ENCODE measurements at regions not wholly inside any gene's neighbourhood (a gene's known extent, or its start where the extent isn't known, plus 50 kb on each side); places are given as distances from the start of the nearest gene placed in this dataset.
"Not testable (repeated sequence)": the region's sequence is repeated elsewhere in the genome, so short reads cannot be mapped to it uniquely, and the experiment has no call there.

DNA sequence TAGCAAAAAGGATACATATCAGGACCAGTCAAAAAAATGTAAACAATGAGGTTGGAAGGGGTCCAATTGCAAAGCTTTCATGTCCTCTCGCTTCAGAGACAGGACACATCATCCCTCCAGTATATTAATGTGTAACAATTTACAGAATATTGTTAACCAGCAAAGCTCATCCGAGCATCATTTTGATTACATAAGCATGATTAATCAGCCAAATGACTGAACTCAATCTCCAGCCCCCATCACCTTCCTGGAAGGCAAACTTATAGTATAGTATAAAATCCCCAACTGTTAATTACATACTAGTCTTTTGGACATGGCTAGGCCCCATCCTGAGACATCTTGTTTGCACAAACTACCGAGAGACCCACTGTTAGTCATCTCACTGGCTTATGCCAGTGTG lies 77.6 kb upstream of the TRAM1L1 start:
- H3K4me3 ChIP-seq (ENCODE audit: low read depth, low read length), result no peak overlapping the region
- DNase-seq (ENCODE audit: low read depth), result no peak
- TF ChIP-seq, protein P1, sequence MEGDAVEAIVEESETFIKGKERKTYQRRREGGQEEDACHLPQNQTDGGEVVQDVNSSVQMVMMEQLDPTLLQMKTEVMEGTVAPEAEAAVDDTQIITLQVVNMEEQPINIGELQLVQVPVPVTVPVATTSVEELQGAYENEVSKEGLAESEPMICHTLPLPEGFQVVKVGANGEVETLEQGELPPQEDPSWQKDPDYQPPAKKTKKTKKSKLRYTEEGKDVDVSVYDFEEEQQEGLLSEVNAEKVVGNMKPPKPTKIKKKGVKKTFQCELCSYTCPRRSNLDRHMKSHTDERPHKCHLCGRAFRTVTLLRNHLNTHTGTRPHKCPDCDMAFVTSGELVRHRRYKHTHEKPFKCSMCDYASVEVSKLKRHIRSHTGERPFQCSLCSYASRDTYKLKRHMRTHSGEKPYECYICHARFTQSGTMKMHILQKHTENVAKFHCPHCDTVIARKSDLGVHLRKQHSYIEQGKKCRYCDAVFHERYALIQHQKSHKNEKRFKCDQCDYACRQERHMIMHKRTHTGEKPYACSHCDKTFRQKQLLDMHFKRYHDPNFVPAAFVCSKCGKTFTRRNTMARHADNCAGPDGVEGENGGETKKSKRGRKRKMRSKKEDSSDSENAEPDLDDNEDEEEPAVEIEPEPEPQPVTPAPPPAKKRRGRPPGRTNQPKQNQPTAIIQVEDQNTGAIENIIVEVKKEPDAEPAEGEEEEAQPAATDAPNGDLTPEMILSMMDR (IDR thresholded peaks at IDR 0.05; ENCODE audit: low read depth, low read length), result no peak
- no peak for TF ChIP-seq POLR2A (IDR thresholded peaks at IDR 0.05; ENCODE audit: extremely low read depth, insufficient read length)
- no peak for TF ChIP-seq MYC (IDR thresholded peaks at IDR 0.05; ENCODE audit: low read depth, low read length)
- TF ChIP-seq MAX (IDR thresholded peaks at IDR 0.05; ENCODE audit: low read depth, low read length), result no peak

DNA sequence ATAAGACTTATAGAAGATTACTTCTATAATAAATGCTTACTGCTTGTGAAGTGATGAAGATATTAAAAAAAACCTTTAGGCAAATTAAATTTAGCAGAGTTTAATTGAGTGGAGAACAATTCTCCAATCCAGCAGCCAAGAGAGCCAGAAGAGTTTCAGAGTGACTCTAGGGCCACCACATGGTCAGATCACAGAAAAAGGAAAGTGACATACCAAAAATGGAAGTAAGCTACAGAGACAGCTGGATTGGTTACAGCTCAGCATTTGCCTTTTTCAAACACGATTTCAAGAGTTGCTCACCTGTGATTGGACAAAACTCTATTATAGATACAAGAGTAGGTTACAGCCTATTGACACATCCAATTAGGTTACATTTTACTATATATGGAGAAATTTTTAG lies 79.0 kb upstream of the TRAM1L1 start:
- peak; percentile 16 for DNase-seq (ENCODE audit: low read depth)
- no peak overlapping the region for H3K4me3 ChIP-seq (ENCODE audit: low read depth, low read length)
- TF ChIP-seq POLR2A (IDR thresholded peaks at IDR 0.05; ENCODE audit: extremely low read depth, insufficient read length) (no peak), MYC (IDR thresholded peaks at IDR 0.05; ENCODE audit: low read depth, low read length) (no peak), MAX (IDR thresholded peaks at IDR 0.05; ENCODE audit: low read depth, low read length) (no peak)
- TF ChIP-seq, protein P1 (IDR thresholded peaks at IDR 0.05; ENCODE audit: low read depth, low read length), result no peak

- H3K4me3 ChIP-seq (ENCODE audit: low read depth, low read length); DNase-seq (ENCODE audit: low read depth): not testable (repeated sequence)
These were observed 90.0 kb upstream of the TRAM1L1 start for GRCh38 chr4:117175369-117175768.

DNA sequence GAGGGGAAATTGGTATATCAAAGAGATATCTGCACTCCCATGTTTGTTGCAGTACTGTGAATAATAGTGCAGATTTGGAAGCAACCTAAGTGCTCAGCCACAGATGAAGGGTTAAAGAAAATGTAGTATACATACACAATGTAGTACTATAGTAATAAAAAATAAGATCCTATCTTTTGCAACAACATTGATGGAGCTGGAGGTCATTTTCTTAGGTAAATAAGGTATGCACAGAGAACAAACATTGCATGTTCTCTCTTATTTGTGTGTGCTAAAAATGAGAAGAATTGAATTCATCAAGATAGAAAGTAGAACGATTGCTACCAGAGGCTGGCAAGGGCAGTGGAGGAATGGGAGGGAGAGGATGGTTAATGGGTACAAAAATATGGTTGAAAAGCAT lies 117.9 kb upstream of the TRAM1L1 start:
- H3K4me3 ChIP-seq (ENCODE audit: low read depth, low read length), result no peak overlapping the region
- no peak for DNase-seq (ENCODE audit: low read depth)
- no peak for TF ChIP-seq POLR2A (IDR thresholded peaks at IDR 0.05; ENCODE audit: extremely low read depth, insufficient read length)
- TF ChIP-seq MAX (IDR thresholded peaks at IDR 0.05; ENCODE audit: low read depth, low read length), result no peak
- TF ChIP-seq MYC (IDR thresholded peaks at IDR 0.05; ENCODE audit: low read depth, low read length), result no peak
- TF ChIP-seq, protein P1 (IDR thresholded peaks at IDR 0.05; ENCODE audit: low read depth, low read length), result no peak

DNA sequence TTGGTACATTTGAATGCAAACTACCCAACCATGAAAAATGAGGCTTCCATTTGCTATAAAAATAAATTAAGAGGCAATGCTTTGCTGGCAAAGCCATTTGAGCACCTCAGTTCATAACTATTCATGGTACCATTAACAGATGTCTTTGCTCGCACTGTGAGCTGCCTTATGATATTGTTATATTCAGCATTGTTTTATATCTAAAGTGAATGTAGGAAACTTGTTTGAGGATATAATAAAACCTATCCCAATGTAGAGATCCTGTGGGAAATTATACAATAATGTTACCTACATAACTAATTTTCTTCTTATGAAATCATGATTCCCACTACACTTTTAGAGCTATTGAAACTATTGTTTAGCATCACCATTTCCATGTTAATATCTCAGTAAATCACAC lies 125.2 kb upstream of the TRAM1L1 start:
- DNase-seq (ENCODE audit: low read depth), result no peak
- H3K4me3 ChIP-seq (ENCODE audit: low read depth, low read length), result no peak overlapping the region
- TF ChIP-seq MAX (IDR thresholded peaks at IDR 0.05; ENCODE audit: low read depth, low read length), result no peak
- no peak for TF ChIP-seq MYC (IDR thresholded peaks at IDR 0.05; ENCODE audit: low read depth, low read length)
- no peak for TF ChIP-seq POLR2A (IDR thresholded peaks at IDR 0.05; ENCODE audit: extremely low read depth, insufficient read length)
- TF ChIP-seq, protein P1 (IDR thresholded peaks at IDR 0.05; ENCODE audit: low read depth, low read length), result no peak

DNA sequence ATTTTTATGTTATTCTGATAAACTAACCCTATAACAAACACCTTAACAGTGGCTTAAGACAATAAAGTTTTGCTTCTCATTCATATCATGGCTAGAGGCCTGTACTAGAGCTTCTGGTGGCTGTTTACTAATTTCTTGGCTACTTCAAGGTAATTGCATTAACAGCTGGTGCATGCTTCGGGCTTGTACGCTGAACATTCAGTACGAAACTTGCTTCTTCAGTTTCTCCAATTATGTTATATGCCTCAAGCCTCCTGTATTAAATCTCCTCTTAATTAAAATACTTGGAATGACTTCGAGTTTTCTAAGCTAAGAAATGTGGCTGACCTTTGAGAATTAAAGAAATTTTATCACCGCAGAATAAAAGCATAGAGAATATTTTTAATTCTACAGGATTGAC lies 138.9 kb upstream of the TRAM1L1 start:
- no peak overlapping the region for H3K4me3 ChIP-seq (ENCODE audit: low read depth, low read length)
- DNase-seq (ENCODE audit: low read depth), result no peak
- TF ChIP-seq MYC (IDR thresholded peaks at IDR 0.05; ENCODE audit: low read depth, low read length), result no peak
- no peak for TF ChIP-seq POLR2A (IDR thresholded peaks at IDR 0.05; ENCODE audit: extremely low read depth, insufficient read length)
- TF ChIP-seq MAX (IDR thresholded peaks at IDR 0.05; ENCODE audit: low read depth, low read length), result no peak
- TF ChIP-seq, protein P1 (IDR thresholded peaks at IDR 0.05; ENCODE audit: low read depth, low read length), result no peak

Measured in NB4 (cell line).